ENCODE measurements at regions not wholly inside any gene's neighbourhood (a gene's known extent, or its start where the extent isn't known, plus 50 kb on each side); places are given as distances from the start of the nearest gene placed in this dataset.

DNA sequence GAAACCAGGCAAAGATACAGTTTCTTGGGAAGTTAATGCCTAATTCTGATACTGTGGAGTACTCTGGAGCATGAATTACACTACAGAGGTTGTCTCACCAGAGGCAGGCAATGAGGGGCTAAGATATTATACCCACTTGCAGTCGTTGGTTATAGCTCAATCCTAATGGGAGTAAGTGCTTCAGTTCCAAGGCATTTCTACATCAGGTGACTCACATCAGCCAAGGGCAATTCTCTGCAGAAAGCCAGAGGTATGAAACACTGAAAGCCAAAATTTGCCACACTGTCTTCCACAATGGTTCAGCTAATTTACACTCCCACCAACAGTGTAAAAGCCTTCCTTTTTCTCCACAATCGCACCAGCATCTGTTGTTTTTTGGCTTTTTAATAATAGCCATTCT is 174.0 kb upstream of the IL15 start:
- H3K27ac ChIP-seq: no peak overlapping the region
- H3K36me3 ChIP-seq: no peaks in the 10 kb centered on the region
- no peak for DNase-seq
- H3K4me3 ChIP-seq: no peak overlapping the region
- H3K27me3 ChIP-seq (replicated peaks in 1 of 7): no peaks in the 10 kb centered on the region
- H3K4me1 ChIP-seq: no peaks in the 10 kb centered on the region
- intact Hi-C loops (cut with DNase I; ENCODE audit: low total_unique reads): no loop called here
- TF ChIP-seq POLR2AphosphoS5 (IDR thresholded peaks at IDR 0.05) (no peak), POLR2A (IDR thresholded peaks at IDR 0.05) (no peak)
- TF ChIP-seq, protein P1, sequence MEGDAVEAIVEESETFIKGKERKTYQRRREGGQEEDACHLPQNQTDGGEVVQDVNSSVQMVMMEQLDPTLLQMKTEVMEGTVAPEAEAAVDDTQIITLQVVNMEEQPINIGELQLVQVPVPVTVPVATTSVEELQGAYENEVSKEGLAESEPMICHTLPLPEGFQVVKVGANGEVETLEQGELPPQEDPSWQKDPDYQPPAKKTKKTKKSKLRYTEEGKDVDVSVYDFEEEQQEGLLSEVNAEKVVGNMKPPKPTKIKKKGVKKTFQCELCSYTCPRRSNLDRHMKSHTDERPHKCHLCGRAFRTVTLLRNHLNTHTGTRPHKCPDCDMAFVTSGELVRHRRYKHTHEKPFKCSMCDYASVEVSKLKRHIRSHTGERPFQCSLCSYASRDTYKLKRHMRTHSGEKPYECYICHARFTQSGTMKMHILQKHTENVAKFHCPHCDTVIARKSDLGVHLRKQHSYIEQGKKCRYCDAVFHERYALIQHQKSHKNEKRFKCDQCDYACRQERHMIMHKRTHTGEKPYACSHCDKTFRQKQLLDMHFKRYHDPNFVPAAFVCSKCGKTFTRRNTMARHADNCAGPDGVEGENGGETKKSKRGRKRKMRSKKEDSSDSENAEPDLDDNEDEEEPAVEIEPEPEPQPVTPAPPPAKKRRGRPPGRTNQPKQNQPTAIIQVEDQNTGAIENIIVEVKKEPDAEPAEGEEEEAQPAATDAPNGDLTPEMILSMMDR (IDR thresholded peaks at IDR 0.05 in 8 of 11, conservative IDR thresholded peaks at IDR 0.05 in 3 of 11): no peak
- 72 to 85% (median 75%) methylated on average over 2 of the region's 2 CpGs for WGBS, 5 donors
- H3K9me3 ChIP-seq: no peaks in the 10 kb centered on the region

DNA sequence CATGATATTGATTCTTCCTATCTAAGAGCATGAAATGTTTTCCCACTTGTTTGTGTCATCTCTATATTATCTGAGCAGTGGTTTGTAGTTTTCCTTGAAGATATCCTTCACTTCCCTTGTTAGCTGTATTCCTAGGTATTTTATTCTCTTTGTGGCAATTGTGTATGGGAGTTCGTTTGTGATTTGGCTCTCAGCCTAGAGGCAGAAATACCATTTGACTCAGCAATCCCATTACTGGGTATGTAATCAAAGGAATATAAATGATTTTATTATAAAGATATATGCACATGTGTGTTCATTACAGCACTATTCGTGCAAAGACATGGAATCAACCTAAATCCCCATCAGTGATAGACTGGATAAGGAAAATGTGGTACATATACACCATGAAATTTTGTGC is 172.7 kb upstream of the IL15 start:
- TF ChIP-seq POLR2AphosphoS5 (IDR thresholded peaks at IDR 0.05): no peak
- TF ChIP-seq, protein P1 (IDR thresholded peaks at IDR 0.05 in 8 of 11, conservative IDR thresholded peaks at IDR 0.05 in 3 of 11): no peak
- TF ChIP-seq POLR2A (IDR thresholded peaks at IDR 0.05): no peak
- 46 to 75% (median 56%) methylated on average over 2 of the region's 2 CpGs for WGBS, 5 donors

DNA sequence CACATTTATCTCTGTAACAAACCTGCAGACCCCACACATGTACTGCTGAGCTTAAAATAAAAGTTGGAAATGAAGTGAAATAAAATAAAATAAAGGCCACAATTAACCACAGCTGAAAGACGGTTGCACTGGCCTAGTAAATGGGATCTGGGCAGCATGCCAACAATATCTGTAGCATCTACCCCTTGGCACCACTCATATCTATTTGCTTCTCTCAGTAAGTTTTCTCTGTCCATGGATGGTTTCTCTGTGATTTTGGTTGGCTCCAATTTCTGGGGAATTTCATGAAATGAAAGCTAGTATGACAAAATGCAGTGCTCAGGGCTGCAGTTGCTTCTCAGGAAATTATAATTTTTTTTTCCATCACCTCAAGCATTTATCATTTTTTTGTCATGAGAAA is 172.0 kb upstream of the IL15 start:
- no peaks in the 10 kb centered on the region for H3K4me1 ChIP-seq
- DNase-seq: no peak
- WGBS, 5 donors: 26 to 50% (median 46%) methylated on average over 1 of the region's 1 CpG
- H3K27ac ChIP-seq: no peak overlapping the region
- intact Hi-C loops (cut with DNase I; ENCODE audit: low total_unique reads): no loop called here
- H3K9me3 ChIP-seq: no peaks in the 10 kb centered on the region
- H3K27me3 ChIP-seq (replicated peaks in 1 of 7): no peaks in the 10 kb centered on the region
- TF ChIP-seq POLR2AphosphoS5 (IDR thresholded peaks at IDR 0.05) (no peak), POLR2A (IDR thresholded peaks at IDR 0.05) (no peak)
- TF ChIP-seq, protein P1 (IDR thresholded peaks at IDR 0.05 in 8 of 11, conservative IDR thresholded peaks at IDR 0.05 in 3 of 11): no peak
- H3K4me3 ChIP-seq: no peak overlapping the region
- H3K36me3 ChIP-seq: no peaks in the 10 kb centered on the region

More for the DNA sequence above, 172.7 kb upstream of the IL15 start:
- no peaks in the 10 kb centered on the region for H3K9me3 ChIP-seq
- no peaks in the 10 kb centered on the region for H3K36me3 ChIP-seq
- no peak for DNase-seq
- no peaks in the 10 kb centered on the region for H3K4me1 ChIP-seq
- H3K27ac ChIP-seq: no peak overlapping the region
- intact Hi-C loops (cut with DNase I; ENCODE audit: low total_unique reads): no loop called here
- H3K4me3 ChIP-seq: no peak overlapping the region
- no peaks in the 10 kb centered on the region for H3K27me3 ChIP-seq (replicated peaks in 1 of 7)

DNA sequence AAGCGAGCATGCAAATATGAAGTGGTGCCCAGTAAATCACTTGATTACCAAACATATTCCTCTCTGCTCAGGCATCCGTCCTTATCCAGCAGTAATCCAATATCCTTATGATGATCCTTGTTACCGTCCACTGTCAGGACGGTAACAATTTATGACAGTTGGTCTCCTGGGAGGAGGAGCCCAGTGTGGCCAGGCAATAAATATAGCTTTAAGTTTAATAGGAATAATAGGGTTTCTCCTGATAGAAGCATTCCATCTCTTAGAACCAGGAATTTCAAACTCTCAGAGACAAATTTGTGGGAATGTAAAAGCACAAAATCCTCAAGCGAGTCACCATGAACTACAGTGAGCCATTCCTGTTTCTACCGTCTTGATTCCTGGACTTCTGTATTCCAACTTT is 171.2 kb upstream of the IL15 start:
- intact Hi-C loops (cut with DNase I; ENCODE audit: low total_unique reads): no loop called here
- no peak for DNase-seq
- TF ChIP-seq POLR2A (IDR thresholded peaks at IDR 0.05): no peak
- TF ChIP-seq POLR2AphosphoS5 (IDR thresholded peaks at IDR 0.05): no peak
- TF ChIP-seq, protein P1 (IDR thresholded peaks at IDR 0.05 in 8 of 11, conservative IDR thresholded peaks at IDR 0.05 in 3 of 11): no peak
- Histone ChIP-seq H3K27me3 (replicated peaks in 1 of 7) (no peaks in the 10 kb centered on the region), H3K4me3 (no peak overlapping the region), H3K9me3 (no peaks in the 10 kb centered on the region), H3K36me3 (no peaks in the 10 kb centered on the region), H3K4me1 (no peaks in the 10 kb centered on the region), H3K27ac (no peak overlapping the region)
- 91 to 95% (median 94%) methylated on average over 6 of the region's 6 CpGs for WGBS, 5 donors
